GM20000 (cell line): ENCODE measurements at regions not wholly inside any gene's neighbourhood (a gene's known extent, or its start where the extent isn't known, plus 50 kb on each side); places are given as distances from the start of the nearest gene placed in this dataset.
"Not testable (repeated sequence)": the region's sequence is repeated elsewhere in the genome, so short reads cannot be mapped to it uniquely, and the experiment has no call there.

ENCODE experiments used
- DNase-seq: peaks from one replicate; pipeline ENCODE4 v3.0.0; 2012; ENCODE audit warnings: low spot score
- TF ChIP-seq, protein P1 (sequence below): IDR thresholded peaks from 2 replicates; pipeline ENCODE4 v1.5.1; 2012; ENCODE audit warnings: mild to moderate bottlenecking, control low read depth; ENCODE audit errors: extremely low read depth, missing control alignments

DNA sequence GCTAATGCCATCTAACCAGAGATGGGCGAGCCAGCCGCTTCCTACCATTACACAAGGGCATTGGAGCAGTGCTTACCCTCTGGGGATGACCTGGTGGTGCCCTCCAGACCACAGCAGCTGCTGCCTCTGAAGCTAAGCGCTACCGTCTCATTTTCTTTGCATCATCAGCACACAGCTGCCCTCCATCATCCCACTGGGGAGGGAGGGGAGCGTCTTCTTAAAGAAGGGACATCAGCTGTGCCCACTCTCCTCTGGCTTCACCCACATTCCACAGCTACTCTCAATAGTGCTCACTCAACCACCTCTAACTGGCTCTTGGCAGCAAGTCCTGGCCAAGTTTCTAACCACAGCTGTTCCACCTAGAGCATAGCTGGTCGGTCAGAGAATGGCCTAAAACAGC is 503.4 kb downstream of the NFIB start:
- DNase-seq: no peak
- TF ChIP-seq, protein P1, sequence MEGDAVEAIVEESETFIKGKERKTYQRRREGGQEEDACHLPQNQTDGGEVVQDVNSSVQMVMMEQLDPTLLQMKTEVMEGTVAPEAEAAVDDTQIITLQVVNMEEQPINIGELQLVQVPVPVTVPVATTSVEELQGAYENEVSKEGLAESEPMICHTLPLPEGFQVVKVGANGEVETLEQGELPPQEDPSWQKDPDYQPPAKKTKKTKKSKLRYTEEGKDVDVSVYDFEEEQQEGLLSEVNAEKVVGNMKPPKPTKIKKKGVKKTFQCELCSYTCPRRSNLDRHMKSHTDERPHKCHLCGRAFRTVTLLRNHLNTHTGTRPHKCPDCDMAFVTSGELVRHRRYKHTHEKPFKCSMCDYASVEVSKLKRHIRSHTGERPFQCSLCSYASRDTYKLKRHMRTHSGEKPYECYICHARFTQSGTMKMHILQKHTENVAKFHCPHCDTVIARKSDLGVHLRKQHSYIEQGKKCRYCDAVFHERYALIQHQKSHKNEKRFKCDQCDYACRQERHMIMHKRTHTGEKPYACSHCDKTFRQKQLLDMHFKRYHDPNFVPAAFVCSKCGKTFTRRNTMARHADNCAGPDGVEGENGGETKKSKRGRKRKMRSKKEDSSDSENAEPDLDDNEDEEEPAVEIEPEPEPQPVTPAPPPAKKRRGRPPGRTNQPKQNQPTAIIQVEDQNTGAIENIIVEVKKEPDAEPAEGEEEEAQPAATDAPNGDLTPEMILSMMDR: no peak

DNA sequence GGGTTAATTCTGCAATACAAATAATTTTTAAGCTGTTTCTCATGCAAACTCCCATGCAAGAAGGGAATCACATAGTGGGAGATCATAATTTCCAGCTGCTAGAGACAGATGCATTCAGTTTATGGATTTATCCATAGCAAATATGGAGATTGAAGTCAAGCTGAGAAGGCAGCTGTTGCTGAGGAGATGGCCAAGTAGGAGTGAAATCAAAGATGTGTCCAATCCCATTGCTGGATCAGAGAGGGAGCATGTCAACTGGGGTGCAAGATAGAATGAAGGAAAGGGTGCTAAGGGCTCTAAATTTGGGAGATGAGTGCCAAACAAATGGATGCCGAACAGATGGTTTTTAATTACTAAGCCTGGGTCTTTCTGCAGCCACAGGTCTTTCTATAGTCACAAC is 504.5 kb downstream of the NFIB start:
- TF ChIP-seq, protein P1: no peak

DNA sequence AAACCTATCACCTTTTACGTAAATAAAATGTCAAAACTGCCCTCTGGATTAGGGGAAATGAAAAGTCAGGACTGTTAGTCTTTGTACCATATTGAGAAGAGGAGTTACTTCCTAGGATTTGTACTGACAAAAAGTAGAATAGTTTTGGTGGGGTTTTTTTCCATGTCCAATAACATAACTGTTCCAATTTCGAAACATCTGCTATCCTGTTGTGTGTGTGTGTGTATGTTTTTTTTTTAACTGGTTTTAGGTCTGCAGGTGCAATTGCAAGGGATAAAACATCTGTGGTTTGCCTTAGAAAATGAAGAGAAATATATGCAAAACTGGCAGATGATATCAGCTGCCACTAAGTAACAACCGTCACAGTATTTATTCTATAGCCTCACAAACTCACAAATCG is 506.8 kb downstream of the NFIB start:
- TF ChIP-seq, protein P1: no peak
- DNase-seq: no peak

More for the DNA sequence above, 504.5 kb downstream of the NFIB start:
- DNase-seq: no peak

DNA sequence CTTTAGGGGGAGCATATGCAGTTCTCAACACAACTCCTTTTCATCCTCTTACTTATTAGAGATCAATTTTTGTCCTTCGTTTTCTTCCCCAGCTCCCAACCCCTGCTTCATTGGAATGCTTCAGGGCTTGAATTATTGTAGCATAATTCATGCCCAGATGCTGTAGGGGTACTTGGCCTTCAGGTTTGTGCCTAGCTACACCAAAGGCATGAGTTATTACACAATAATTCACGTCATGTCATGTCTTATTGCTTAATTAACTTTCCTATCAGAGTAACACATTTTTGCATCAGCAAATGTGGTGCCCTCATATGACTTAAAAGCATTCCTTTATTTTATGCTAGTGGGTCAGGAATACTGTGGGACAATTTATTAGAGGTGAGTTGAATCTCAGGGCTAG is 507.2 kb downstream of the NFIB start:
- no peak for DNase-seq
- TF ChIP-seq, protein P1: no peak

DNA sequence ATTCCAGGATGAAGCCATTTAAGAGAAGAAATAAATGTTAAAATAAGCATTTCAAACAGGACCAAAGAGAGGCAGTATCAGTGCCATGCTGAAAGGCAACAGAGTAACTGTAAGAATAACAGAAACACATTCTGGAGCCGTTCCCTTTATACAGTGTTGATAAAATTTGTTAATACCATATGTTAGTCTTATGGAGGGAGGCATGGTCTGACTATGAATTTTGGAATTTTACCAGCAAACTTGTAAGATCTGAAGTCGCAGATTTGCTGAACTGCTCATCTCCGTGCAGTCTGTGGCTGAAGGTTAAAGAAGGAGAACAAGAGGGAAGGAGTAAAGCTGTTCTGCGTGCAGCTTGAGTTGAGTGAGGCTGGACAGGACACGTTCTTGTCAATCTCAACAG is 508.4 kb downstream of the NFIB start:
- TF ChIP-seq, protein P1: no peak
- DNase-seq: no peak

DNA sequence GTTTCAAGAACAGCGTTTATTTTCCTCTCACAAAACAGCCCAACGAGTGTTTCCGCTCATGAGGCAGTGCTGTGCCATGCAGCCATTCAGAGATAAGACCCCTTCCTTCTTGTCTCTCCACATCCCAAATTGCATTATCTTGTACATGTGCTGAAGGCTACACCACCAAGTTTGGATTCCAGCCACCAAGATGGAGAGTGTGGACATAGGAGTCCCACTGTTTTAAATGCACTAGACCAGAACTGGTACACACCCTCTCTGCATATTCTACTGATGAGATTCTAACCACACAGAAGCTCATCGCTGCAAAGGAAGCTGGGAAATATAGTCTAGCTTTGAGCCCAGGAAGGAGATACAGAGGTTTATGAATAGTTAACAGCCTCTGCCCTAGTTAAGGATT is 509.4 kb downstream of the NFIB start:
- DNase-seq: no peak
- TF ChIP-seq, protein P1: no peak

DNA sequence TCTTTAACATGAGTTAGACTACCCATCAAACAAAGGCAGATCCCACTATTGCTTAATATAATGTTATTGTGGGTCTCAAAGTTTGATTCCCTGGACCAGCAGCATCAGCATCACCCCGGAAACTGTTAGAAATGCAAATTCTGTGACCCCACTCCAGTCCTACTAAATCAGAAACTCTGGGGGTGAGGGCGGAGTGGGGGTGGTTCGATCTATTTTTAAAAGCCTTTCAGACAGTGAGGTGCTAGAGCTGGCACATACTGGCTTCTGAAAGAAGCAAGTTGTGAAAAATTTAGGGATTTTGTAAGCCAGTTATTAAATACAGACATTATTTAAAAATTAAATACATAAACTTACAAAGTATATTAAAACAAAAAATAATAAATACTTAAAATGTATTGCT is 513.2 kb downstream of the NFIB start:
- TF ChIP-seq, protein P1: no peak
- DNase-seq: no peak

DNA sequence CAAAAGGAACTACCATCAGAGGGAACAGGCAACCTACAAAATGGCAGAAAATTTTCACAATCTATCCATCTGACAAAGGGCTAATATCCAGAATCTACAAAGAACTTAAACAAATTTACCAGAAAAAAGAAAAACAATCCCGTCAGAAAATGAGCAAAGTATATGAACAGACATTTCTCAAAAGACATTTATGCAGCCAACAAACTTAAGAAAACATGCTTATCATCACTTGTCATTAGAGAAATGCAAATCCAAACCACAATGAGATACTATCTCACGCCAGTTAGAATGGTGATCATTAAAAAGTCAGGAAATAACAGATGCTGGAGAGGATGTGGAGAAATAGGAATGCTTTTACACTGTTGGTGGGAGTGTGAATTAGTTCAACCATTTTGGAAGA is 516.2 kb downstream of the NFIB start:
- not testable (repeated sequence) for DNase-seq
